ENCODE measurements at regions not wholly inside any gene's neighbourhood (a gene's known extent, or its start where the extent isn't known, plus 50 kb on each side); places are given as distances from the start of the nearest gene placed in this dataset.
"Not testable (repeated sequence)": the region's sequence is repeated elsewhere in the genome, so short reads cannot be mapped to it uniquely, and the experiment has no call there.

GRCh38 chr16:32880009-32880408 lies 204.0 kb upstream of the TP53TG3 start:
- H3K9me3 ChIP-seq; H3K27ac ChIP-seq; DNase-seq; intact Hi-C loops (cut with DNase I); H3K36me3 ChIP-seq; ATAC-seq; H3K27me3 ChIP-seq; H3K4me1 ChIP-seq; H3K4me3 ChIP-seq: not testable (repeated sequence)

DNA sequence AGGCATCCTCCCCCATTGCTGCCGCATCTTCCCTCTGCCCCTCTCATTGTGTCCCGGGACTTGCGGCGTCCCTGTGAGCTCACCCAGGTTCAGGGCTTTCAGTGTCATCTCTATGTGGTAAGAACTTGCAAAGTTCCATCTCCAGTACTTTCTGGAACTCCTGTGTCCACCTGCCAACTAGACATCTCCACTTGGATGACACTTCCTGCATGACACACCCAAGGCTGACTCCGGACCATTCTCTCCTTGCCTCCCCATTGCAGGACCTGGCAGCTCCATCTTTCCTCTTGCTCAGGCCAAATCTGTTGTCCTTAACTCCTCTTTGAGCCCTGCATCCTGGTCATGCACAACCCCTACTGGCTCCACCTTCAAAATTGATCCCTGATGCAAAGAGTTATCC lies 200.8 kb upstream of the TP53TG3 start:
- H3K9me3 ChIP-seq; H3K4me1 ChIP-seq; H3K27ac ChIP-seq; DNase-seq; ATAC-seq; H3K36me3 ChIP-seq; H3K27me3 ChIP-seq; intact Hi-C loops (cut with DNase I); H3K4me3 ChIP-seq: not testable (repeated sequence)

GRCh38 chr16:32873783-32874182 lies 197.8 kb upstream of the TP53TG3 start:
- intact Hi-C loops (cut with DNase I); H3K36me3 ChIP-seq; H3K9me3 ChIP-seq; ATAC-seq; H3K4me3 ChIP-seq; H3K27ac ChIP-seq; DNase-seq; H3K4me1 ChIP-seq; H3K27me3 ChIP-seq: not testable (repeated sequence)

DNA sequence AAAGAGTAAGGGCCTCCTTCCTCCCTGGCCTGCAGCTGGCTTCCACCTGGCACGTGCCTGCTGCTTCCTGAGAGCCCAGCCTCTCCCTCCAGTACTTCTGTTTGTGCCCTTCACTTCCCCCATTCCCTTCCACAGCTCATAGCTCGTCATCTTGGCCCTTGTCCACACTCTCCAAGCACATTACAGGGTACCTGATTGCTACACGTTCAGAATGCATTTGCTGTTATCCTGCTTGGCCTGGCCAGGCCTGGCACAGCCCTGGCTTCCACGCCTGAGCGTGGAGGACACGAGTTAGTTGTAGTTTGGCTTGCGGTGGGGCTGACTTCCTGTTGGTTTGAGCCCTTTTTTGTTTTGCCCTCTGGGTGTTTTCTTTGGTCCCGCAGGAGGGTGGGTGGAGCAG lies 197.2 kb upstream of the TP53TG3 start:
- DNase-seq; intact Hi-C loops (cut with DNase I); H3K9me3 ChIP-seq; H3K36me3 ChIP-seq; H3K4me3 ChIP-seq; H3K27me3 ChIP-seq; H3K27ac ChIP-seq; ATAC-seq; H3K4me1 ChIP-seq: not testable (repeated sequence)

DNA sequence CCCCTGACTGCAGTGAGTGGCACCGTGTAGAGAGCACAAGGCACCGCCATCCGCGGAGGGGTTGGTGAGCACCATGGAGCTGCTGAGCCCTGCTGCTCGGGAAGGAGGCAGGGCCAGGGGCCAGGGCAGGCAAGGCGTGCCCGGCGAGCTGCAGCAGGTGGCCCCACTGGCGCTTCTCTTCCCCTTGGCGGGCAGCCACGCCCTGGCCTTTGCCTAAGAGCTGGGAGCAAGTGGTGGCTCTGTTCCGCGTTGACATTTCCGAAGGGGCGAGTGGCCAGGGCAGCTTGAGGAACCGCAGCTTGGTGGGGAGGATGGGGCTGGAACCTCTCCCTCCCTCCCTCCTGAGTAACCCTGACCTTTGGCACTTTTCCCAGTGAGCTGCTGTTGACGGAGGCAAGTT lies 194.7 kb upstream of the TP53TG3 start:
- DNase-seq; H3K36me3 ChIP-seq; H3K4me3 ChIP-seq; H3K27me3 ChIP-seq; H3K27ac ChIP-seq; H3K4me1 ChIP-seq; H3K9me3 ChIP-seq; intact Hi-C loops (cut with DNase I); ATAC-seq: not testable (repeated sequence)

DNA sequence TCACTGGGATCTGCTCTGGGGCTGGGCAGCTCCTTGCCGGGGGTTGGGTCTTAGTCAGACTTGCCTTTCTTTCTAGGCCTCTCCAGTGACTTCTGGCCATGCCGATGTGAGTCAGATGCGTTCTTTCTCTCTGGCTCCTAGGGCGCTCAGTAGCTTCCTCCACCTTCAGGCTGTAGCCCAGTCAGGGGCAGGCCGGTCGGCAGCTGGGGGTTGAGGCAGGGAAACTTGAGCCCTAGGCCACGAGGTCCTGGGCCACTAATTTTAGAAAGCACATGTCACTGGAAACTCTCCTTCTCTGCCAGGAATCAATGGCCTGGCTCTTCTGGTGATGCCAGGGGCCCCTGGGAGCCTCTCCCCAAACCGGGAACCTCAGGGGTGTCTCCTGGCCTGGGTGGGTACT lies 192.4 kb upstream of the TP53TG3 start:
- H3K4me3 ChIP-seq; DNase-seq; intact Hi-C loops (cut with DNase I); H3K27ac ChIP-seq; H3K4me1 ChIP-seq; ATAC-seq; H3K27me3 ChIP-seq; H3K36me3 ChIP-seq; H3K9me3 ChIP-seq: not testable (repeated sequence)

DNA sequence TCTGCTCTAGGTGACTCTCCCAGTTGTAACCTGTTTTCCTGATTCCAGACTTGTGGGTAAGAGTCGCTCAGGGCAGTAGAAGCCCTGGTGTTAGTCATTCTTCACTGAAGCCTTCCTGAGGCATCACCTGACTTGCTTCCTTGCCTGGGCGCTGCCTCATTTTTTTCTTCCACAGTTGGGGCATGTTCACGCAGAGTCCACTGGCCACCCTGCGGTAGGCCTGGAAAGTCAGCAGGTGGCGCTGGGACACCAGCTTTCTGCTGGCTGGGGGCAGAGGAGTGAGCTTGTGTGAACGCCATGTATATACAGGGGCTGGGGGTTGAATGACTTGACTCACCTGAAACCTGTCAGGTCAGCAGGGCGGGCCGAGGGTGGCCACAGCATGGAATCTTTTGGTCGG lies 189.3 kb upstream of the TP53TG3 start:
- H3K4me3 ChIP-seq, ATAC-seq: not testable (repeated sequence)

DNA sequence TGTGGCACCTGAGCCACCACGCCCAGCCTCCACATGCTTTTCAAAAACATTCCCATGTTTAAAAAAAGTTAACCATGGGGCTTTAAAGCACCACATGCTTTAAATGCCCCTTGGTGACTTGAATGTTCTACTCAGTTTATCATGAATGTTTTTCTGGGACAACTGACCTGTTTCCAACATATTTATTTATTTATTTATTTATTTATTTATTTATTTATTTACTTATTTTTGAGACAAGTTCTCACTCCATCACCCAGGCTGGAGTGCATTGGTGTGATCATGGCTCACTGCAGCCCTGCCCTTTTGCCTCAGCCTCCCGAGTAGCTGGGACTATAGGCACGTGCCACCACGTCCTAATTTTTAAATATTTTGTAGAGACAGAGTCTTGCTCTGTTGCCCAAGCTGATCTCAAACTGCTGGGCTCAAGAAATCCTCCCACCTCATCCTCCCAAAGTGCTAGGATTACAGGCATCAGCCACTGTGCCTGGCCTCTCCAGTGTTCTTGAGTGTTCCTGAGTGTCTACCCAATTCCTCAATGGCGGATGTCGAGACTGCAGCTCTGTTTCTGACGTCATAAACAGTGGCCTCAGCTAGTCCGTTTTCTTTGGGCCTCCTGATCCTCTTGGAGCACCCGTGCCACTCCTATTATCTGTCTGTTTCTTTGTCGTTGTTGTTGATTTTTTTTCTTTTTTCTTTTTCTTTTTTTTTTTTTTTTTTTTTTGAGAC lies 185.7 kb upstream of the TP53TG3 start:
- H3K9me3 ChIP-seq; H3K36me3 ChIP-seq; intact Hi-C loops (cut with DNase I); ATAC-seq; H3K4me3 ChIP-seq; H3K4me1 ChIP-seq; H3K27me3 ChIP-seq; H3K27ac ChIP-seq; DNase-seq: not testable (repeated sequence)

More for the DNA sequence above, 189.3 kb upstream of the TP53TG3 start:
- H3K4me1 ChIP-seq; H3K27me3 ChIP-seq; H3K9me3 ChIP-seq; H3K27ac ChIP-seq; intact Hi-C loops (cut with DNase I); H3K36me3 ChIP-seq; DNase-seq: not testable (repeated sequence)

- H3K27me3 ChIP-seq; H3K36me3 ChIP-seq; H3K27ac ChIP-seq; H3K4me3 ChIP-seq; intact Hi-C loops (cut with DNase I); DNase-seq; H3K4me1 ChIP-seq; ATAC-seq; H3K9me3 ChIP-seq: not testable (repeated sequence)
Measured at GRCh38 chr16:32847379-32847778, 171.4 kb upstream of the TP53TG3 start.

GRCh38 chr16:32845572-32845971 lies 169.6 kb upstream of the TP53TG3 start:
- H3K27ac ChIP-seq; intact Hi-C loops (cut with DNase I); H3K9me3 ChIP-seq; H3K36me3 ChIP-seq; H3K4me3 ChIP-seq; H3K27me3 ChIP-seq; ATAC-seq; DNase-seq; H3K4me1 ChIP-seq: not testable (repeated sequence)

GRCh38 chr16:32842844-32843243 lies 166.9 kb upstream of the TP53TG3 start:
- H3K9me3 ChIP-seq; DNase-seq; H3K27me3 ChIP-seq; H3K4me3 ChIP-seq; H3K4me1 ChIP-seq; ATAC-seq; intact Hi-C loops (cut with DNase I); H3K27ac ChIP-seq; H3K36me3 ChIP-seq: not testable (repeated sequence)

- intact Hi-C loops (cut with DNase I); DNase-seq; H3K4me3 ChIP-seq; ATAC-seq; H3K4me1 ChIP-seq; H3K27me3 ChIP-seq; H3K36me3 ChIP-seq; H3K27ac ChIP-seq; H3K9me3 ChIP-seq: not testable (repeated sequence)
Measured at GRCh38 chr16:32807280-32807679, 131.3 kb upstream of the TP53TG3 start.

GRCh38 chr16:32805639-32806038 lies 129.7 kb upstream of the TP53TG3 start:
- H3K4me3 ChIP-seq; H3K27ac ChIP-seq; H3K36me3 ChIP-seq; H3K9me3 ChIP-seq; H3K4me1 ChIP-seq; H3K27me3 ChIP-seq; ATAC-seq; DNase-seq; intact Hi-C loops (cut with DNase I): not testable (repeated sequence)

Measured in upper lobe of right lung (tissue), 1 donor.